Activated T-cell treated with anti-CD3 and anti-CD28 coated beads for 48 hours (primary cell): ENCODE measurements at regions not wholly inside any gene's neighbourhood (a gene's known extent, or its start where the extent isn't known, plus 50 kb on each side); places are given as distances from the start of the nearest gene placed in this dataset.
"Not testable (repeated sequence)": the region's sequence is repeated elsewhere in the genome, so short reads cannot be mapped to it uniquely, and the experiment has no call there.

Source experiments
- DNase-seq: peaks from one replicate; pipeline ENCODE4 v3.0.0-alpha.2; 2020; ENCODE audit warnings: low read depth

- no peak for DNase-seq
These were observed 265.9 kb upstream of the RPS23 start for GRCh38 chr5:82544004-82544403.

- no peak for DNase-seq
These were observed 262.1 kb upstream of the RPS23 start for GRCh38 chr5:82540301-82540700.

- no peak for DNase-seq
These were observed 260.3 kb upstream of the RPS23 start for GRCh38 chr5:82538339-82539034.

DNA sequence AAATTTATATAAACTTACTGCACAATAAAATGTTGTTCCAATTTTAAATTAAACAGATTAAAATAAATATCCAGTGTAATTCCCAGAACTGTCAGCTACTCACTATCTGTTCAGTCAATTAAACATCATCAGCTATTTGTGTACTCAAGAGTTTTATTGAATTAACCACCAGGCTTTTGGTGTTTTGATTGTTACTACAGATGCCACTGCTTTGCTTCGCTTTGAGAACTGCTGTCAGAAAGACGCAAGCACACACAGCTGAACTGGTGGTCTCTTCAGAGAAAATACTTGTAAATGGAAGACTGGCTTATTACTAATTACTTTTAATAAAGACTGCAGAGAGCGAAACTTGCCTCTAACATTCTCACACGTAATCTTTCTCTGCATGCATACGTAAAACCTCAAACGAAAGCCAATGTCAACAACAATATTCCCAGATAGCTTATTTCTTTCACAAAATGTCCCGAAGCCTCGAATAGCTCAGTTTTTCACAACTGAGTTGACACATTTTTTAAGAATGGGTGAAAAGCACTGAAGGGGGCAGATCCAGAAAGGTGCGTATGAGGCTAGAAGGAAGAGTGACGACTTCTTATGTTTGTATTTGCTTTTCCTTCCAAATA lies 259.6 kb upstream of the RPS23 start:
- DNase-seq = no peak

DNA sequence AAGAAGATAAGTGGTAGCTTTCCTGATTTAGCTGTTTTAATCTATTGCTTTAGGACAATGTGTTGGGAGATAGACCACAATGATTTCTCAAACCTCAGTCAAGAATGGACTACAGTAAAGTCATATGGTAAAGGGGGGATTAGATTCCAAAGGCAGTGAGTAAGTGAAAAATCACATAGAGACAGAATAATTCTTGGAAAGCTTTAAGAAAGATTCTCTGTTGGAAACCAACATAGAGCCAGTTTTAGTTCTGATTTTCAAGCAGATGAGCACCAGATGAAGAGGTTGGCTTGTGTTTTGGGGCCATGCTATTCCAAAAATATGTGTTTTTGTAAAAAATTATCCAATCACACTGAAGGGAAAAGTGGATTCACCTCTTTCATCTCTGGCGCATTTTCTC lies 256.8 kb upstream of the RPS23 start:
- DNase-seq = no peak

DNA sequence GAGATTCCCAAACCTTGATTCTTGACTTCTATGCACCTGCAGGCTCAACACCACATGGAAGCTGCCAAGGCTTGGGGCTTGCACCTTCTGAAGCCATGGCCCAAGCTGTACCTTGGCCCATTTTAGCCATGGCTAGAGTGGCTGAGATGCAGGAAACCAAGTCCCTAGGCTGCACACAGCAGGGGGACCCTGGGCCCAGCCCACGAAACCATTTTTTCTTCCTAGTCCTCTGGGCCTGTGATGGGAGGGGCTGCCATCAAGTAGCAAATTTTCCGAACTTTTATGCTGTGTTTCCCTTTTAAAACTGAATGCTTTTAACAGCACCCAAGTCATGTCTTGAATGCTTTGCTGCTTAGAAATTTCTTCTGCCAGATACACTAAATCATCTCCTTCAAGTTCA lies 253.9 kb upstream of the RPS23 start:
- DNase-seq = not testable (repeated sequence)

DNA sequence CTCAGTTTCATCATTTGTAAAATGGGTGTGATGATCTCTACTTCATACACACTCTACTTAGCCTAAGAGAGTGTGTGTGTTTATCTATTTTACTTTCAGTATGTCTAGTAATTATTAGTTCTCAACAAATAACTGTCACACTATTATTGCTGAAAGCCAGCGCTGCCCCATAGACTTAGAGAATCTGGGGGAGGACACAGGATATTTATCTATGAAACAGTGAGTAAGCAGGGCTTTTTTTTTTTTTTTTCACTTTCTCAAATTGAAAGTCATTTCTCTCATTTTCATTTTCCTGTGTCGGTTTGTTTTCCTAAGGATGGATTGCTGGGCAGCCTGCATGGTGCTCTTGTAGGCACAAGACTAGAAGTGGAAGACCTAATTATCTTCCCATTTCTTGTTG lies 248.4 kb upstream of the RPS23 start:
- DNase-seq = no peak

- no peak for DNase-seq
These were observed 247.5 kb upstream of the RPS23 start for GRCh38 chr5:82525626-82526025.

DNA sequence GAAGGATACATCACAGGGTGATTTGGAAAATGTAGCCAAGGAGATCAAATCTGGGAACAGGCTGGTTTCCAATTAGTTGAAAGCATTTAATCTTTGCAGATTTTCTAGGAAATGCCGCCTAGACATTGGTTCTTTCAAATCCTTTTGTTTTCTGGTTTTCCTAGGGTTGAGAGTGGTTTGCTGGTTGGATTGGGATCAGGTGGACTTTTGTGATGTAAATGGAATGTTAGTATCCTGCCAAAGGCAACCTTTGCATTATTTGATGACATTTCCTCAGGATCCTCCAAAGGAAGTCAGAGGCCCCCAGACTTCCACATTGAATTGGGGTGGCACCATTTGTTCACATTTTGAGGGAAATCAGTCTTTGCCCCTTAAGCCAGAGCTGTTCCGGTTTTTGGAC lies 245.5 kb upstream of the RPS23 start:
- no peak for DNase-seq

- DNase-seq = no peak
These were observed 244.7 kb upstream of the RPS23 start for GRCh38 chr5:82522897-82523296.

DNA sequence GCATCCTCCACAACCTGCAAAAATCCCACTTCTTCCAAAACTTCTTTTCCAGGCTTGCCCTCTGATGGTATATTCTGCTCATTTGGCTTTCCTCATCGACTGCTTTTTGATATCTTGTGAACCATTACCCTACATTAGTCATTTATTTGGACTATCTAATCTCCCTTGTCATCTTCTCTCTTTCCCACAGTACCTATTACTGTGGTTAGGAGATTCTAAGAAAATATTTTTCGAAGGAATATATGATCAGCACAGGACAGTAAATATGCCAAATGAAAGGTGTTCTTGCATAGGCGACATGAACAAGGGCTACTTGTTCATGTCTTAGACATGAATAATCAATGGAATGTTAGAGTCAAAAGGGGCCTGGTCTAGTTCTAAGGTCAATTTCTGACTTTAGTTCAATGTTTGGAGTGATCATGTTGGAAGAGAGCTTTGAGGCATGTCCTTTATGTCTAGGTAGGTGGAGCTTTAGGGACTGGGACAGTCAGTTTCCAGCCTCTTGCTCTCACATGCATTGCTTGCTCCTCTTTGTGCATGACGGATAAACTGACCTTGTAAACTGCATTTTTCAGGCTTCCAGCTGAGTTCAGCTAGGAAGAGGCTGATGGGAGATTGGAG lies 243.4 kb upstream of the RPS23 start:
- DNase-seq = no peak

- no peak for DNase-seq
These were observed 241.4 kb upstream of the RPS23 start for GRCh38 chr5:82519558-82519957.

DNA sequence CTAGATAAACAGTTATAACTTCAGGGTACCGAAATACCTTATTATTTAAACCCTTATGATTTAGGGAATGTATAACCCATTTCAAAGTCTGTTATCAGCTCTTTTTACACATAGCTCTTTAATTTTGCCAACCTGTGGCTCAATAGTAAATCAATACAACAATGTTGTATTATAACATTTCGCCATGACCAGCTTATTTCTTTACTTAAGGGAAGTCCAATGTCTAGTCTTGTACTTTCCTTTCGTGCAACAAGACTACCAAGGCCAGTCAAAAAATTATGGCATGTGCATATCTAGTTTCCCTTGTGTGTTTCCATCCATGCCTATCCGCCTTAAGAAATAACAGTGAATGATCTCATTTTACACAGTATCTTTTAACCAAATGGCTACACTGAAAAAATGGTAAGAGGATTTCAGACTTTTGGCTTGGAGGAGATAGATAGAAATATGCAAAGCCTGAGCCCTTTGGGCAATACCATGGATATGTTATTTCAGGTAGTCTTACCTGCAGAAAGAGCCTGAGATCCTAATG lies 239.5 kb upstream of the RPS23 start:
- DNase-seq = no peak

GRCh38 chr5:82513738-82514137 lies 235.6 kb upstream of the RPS23 start:
- DNase-seq = no peak

- DNase-seq = no peak
These were observed 233.9 kb upstream of the RPS23 start for GRCh38 chr5:82512025-82512424.

- no peak for DNase-seq
These were observed 233.0 kb upstream of the RPS23 start for GRCh38 chr5:82511134-82511533.

DNA sequence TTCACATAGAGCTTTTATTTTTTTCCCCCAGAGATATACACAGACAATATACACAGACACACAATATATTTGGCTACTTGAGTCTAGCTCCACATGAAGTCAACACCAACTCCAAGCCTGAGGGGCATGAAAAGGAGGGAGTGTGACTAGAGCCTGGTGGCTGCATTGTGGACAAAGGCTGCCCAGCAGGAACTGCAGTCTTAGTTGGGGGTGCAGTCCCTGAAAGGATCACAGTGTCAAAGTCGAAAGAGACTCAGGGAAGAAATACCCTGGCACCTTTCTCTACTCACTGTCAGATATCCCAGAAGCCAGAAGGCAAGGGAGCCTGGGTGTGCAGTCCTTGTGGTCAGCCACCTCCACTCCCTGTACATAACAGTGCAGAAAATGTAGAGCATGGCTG lies 231.6 kb upstream of the RPS23 start:
- DNase-seq = no peak

DNA sequence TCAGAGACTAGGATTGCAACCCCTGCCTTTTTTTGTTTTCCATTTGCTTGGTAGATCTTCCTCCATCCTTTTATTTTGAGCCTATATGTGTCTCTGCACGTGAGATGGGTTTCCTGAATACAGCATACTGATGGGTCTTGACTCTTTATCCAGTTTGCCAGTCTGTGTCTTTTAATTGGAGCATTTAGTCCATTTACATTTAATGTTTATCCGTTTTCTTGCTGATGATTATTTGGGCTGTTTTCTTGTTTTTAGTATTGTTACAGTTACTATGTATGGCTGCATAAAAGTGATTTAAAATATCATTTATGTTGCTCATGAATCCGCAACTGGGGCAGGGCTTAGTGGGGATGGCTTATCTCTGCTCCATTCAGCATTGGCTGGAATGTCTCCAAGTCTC lies 228.2 kb upstream of the RPS23 start:
- DNase-seq = not testable (repeated sequence)

DNA sequence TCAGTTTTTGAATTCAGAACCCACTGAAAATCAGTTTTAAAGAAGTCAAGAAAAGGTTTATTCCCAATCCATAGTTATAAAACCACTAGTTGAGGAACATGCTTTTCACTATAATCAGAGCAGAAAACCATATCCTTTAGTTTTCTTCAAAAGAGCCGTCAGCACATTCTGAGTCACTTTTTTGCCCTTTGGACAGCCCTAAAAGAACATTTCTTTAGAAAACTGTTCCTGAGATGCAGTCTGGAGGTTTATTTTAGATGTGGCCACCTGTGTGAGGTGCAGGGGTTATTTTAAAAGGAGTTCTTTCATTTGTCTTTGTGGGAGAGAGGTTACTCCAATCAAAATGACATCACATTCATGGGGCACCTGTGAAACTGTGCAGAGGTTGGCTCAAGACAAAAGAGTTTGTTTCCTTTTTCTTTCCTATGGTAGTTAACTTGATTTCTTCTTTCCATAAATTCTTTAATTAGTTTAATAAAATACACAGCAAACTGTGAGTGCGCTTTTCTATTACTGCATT lies 221.6 kb upstream of the RPS23 start:
- DNase-seq = no peak

GRCh38 chr5:82497242-82497641 lies 219.1 kb upstream of the RPS23 start:
- no peak for DNase-seq

GRCh38 chr5:82494942-82495341 lies 216.8 kb upstream of the RPS23 start:
- DNase-seq = no peak

DNA sequence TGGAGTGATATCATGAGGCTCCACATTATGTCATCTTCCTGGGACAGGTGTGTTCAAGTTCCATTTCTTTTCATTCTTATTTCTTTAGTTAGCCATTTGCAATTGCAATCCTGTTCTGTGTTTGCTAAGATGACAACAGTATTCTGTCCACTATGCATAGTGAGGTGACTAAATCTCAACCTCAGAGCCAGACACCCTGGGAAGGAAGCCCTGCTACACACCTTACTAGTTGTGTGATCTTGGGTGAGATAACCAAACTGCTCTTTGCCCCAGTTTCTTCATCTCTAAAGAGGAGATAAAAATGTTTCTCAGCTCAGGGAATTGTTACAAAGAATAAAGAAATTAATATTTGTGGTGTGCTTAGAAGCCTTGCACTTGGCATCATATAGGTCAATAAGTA lies 215.1 kb upstream of the RPS23 start:
- no peak for DNase-seq

GRCh38 chr5:82491397-82491796 lies 213.2 kb upstream of the RPS23 start:
- no peak for DNase-seq
